Fibroblast of pulmonary artery (primary cell): ENCODE measurements at regions not wholly inside any gene's neighbourhood (a gene's known extent, or its start where the extent isn't known, plus 50 kb on each side); places are given as distances from the start of the nearest gene placed in this dataset.

ENCODE experiments used
- DNase-seq: peaks from one replicate; pipeline ENCODE4 v3.0.0-alpha.2; 2010; ENCODE audit warnings: low read depth
- H3K4me3 ChIP-seq: replicated peaks from 2 replicates; pipeline ENCODE4 v1.5.1; 2011; ENCODE audit warnings: low read depth, mild to moderate bottlenecking, control low read depth, low read length, moderate library complexity
- TF ChIP-seq, protein P1 (sequence below): IDR thresholded peaks from 2 replicates; pipeline ENCODE4 v1.5.1; 2011; ENCODE audit warnings: mild to moderate bottlenecking, control low read depth, low read length, inconsistent platforms; ENCODE audit errors: missing control alignments

DNA sequence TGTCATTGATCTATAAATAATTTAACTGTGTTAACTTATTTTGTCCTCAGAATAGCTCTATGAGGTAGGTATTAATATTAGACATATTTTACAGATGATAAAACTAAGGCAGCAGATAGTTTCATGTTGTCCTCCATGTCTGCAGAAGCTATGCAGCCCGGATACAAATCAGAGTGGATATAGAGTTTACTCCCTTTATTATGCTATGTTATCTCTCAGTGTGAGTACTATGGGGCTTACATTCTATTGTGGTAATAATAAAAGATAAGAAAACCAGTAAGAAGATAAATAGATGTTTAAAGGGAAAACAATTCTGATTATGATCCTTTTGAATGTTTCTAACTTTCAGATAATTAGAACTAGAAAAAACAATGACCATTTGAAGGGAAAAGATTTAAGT is 979.8 kb upstream of the CITED2 start:
- DNase-seq: no peak

DNA sequence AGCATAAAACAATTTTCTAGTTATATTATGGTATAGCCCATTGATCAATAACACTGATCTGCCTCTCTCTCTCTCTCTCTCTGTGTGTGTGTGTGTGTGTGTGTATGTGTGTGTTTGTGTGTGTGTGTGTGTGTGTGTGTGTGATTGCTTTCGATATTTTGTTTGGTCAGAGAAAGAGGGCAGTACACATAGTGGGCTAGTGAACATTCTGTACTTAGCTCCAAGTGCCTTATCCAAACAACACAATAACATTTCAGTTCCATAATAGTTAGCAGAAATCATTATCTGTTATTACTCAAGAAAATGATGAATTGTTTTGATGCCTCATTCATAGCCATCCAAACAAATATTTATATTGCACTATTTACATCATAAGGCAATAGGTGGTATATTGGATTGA is 979.1 kb upstream of the CITED2 start:
- DNase-seq: no peak
- TF ChIP-seq, protein P1, sequence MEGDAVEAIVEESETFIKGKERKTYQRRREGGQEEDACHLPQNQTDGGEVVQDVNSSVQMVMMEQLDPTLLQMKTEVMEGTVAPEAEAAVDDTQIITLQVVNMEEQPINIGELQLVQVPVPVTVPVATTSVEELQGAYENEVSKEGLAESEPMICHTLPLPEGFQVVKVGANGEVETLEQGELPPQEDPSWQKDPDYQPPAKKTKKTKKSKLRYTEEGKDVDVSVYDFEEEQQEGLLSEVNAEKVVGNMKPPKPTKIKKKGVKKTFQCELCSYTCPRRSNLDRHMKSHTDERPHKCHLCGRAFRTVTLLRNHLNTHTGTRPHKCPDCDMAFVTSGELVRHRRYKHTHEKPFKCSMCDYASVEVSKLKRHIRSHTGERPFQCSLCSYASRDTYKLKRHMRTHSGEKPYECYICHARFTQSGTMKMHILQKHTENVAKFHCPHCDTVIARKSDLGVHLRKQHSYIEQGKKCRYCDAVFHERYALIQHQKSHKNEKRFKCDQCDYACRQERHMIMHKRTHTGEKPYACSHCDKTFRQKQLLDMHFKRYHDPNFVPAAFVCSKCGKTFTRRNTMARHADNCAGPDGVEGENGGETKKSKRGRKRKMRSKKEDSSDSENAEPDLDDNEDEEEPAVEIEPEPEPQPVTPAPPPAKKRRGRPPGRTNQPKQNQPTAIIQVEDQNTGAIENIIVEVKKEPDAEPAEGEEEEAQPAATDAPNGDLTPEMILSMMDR: no peak
- no peak overlapping the region for H3K4me3 ChIP-seq

More for the DNA sequence above, 979.8 kb upstream of the CITED2 start:
- TF ChIP-seq, protein P1: no peak
- no peak overlapping the region for H3K4me3 ChIP-seq

DNA sequence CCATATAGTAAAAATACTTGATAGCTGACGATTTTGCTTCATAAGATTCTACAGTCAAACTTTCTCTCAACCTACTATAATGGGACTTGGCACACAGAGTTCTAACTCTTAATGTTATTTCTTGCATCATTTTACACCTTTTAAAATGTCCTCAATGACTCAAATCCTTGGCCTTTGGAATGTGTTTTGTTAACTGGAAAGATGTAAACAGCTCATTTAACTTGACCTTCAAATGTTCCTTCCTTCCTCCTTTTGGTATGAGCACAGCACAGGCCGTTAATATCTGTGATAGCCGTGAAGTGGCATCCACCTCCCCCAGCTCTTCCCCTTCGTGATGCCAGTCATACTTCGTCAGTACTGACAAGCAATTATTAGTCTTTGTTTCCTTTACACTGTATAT is 972.0 kb upstream of the CITED2 start:
- peak; percentile 67 for DNase-seq
- TF ChIP-seq, protein P1: no peak
- no peak overlapping the region for H3K4me3 ChIP-seq

DNA sequence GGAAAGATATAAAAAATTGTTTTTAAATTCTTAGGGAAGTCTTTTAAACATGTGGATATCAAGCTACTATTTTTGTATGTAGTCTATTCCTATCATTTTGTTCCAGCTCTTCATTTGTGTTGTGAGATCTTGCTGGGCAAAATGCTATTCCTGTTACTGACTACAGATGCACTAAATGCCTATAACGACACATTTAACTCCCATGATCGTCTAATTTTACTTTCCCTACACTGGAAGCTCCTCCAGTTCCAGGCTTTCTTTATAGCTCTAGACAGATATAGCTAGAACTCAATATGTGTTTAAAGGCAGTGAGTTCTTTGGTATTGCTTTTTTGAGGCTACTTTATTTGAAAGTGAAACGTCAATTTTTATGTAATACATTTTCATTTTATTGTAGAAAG is 971.5 kb upstream of the CITED2 start:
- TF ChIP-seq, protein P1: no peak
- no peak for DNase-seq
- no peak overlapping the region for H3K4me3 ChIP-seq

DNA sequence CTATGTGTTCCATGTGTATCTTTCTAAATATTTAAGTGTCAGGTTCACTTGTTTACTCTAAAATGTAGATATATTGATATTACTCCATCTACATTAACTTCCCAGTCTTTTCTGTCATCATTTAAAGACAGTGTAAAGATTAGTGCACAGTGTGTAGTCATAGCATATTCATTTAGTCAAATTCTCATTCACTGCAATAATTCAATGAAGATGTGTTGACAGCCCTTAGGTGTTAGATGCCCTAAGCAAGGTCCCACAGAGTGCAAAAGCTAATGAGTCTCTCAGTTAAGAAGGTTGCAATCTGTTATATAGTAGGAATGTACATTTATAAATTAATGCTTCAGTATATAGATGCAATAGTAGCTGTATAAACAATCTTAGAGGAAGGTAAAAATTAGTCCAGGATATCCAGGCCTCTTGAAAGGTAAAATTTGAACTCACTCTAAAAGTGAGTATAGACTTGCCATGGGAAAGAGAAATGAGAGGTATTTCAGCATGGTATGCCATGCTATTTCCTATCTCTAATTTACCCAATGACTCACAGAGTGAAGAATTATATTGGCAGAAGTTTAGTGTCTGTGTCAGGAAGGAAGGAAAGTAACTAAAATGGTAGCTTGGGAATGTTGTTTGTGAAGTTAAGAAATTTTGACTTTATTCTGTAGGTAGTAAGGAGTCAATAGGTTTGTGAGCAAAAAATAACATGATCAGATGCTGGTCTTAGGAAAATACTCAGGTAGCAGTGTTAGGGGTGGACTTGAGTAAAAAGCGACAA is 969.9 kb upstream of the CITED2 start:
- DNase-seq: peak; percentile 69
- TF ChIP-seq, protein P1: no peak
- no peak overlapping the region for H3K4me3 ChIP-seq

DNA sequence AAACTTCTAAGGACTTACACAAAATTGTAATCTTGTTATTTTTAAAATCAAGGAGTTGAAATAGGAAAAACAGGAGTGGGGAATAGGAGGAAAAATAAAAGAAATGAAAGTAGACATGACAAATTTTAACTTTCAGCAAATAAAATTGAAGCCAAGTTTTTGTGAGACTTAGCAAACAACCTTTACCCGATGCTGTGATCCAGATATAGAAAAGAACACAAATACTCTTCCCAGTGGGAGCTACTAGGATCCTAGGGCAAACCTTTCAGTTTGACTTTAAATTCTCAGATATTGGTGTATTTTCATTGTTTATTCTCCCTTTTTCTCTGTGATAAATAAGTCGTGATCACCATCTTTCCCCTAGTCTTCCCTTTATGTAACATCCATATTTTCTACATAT is 968.7 kb upstream of the CITED2 start:
- TF ChIP-seq, protein P1: no peak
- no peak overlapping the region for H3K4me3 ChIP-seq
- DNase-seq: no peak

DNA sequence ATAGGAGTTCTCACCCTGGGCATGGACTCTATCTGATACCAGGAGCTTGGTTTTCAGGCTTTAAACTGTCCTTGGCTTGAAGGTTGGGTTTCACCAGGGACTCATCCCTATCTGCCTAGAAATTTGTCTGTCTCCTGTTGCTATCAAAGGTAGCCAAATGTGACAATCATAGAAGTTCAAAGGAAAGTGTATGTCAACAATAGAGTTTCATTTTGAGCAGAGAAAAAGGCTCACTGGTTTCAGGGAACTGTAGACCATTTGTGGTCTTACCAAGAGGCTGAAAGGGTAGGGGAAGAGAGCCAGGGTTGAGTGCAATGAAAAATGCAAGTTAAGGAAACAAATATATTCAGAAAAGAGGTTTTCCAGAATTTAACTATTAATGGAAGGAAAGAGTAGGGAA is 966.8 kb upstream of the CITED2 start:
- H3K4me3 ChIP-seq: no peak overlapping the region
- TF ChIP-seq, protein P1: no peak
- no peak for DNase-seq
